NT2/D1 (cell line): ENCODE measurements at regions not wholly inside any gene's neighbourhood (a gene's known extent, or its start where the extent isn't known, plus 50 kb on each side); places are given as distances from the start of the nearest gene placed in this dataset.

Source experiments
- SUZ12 ChIP-seq: IDR thresholded peaks from 2 replicates; pipeline ENCODE4 v1.6.1; 2011; ENCODE audit not compliant: insufficient read length, insufficient read depth; ENCODE audit errors: extremely low read depth
- YY1 ChIP-seq: IDR thresholded peaks from 2 replicates; pipeline ENCODE4 v1.6.1; 2011; ENCODE audit not compliant: insufficient read length, insufficient read depth
- ZNF274 ChIP-seq: IDR thresholded peaks from 2 replicates; pipeline ENCODE4 v1.6.1; 2011; ENCODE audit warnings: mild to moderate bottlenecking, low read depth, low read length

DNA sequence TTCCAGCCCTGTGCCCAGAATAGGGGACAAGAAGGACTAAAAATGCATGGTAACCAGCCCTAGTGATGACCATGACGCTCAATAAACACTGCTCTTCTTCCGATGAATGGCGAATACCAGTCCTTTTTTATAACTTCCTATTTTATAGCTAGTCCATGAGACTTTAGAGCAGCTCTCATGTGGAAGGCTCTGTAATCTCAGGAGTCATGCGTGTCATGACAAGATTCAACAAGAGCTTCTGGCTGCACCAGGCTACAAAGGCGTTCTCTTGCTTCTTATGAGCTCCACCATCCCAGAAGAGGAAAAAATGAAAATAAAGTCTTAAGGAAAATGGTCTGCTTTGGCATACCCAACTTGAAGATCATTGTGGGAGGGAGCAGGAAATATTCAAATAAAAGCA, 141.0 kb downstream of the TMCO5A start:
- TF ChIP-seq YY1 = no peak
- TF ChIP-seq SUZ12 = no peak
- TF ChIP-seq ZNF274 = no peak
